Fibroblast of upper back skin (primary cell): ENCODE measurements at regions not wholly inside any gene's neighbourhood (a gene's known extent, or its start where the extent isn't known, plus 50 kb on each side); places are given as distances from the start of the nearest gene placed in this dataset.
"Not testable (repeated sequence)": the region's sequence is repeated elsewhere in the genome, so short reads cannot be mapped to it uniquely, and the experiment has no call there.

ENCODE experiments used
- DNase-seq: peaks from one replicate; pipeline ENCODE4 v3.0.0-alpha.2; 2013

- no peak for DNase-seq
Observed at GRCh38 chr20:29687438-29687837, 1570.0 kb upstream of the DEFB115 start.

- DNase-seq, result peak; percentile 1
Observed at GRCh38 chr20:29689411-29690225, 1567.8 kb upstream of the DEFB115 start.

GRCh38 chr20:29690274-29690673, 1567.2 kb upstream of the DEFB115 start:
- no peak for DNase-seq

GRCh38 chr20:29740601-29740950, 1516.9 kb upstream of the DEFB115 start:
- DNase-seq, result no peak

- no peak for DNase-seq
Observed at GRCh38 chr20:29740951-29741593, 1516.4 kb upstream of the DEFB115 start.

GRCh38 chr20:29741594-29741893, 1515.9 kb upstream of the DEFB115 start:
- no peak for DNase-seq

GRCh38 chr20:29741894-29742698, 1515.4 kb upstream of the DEFB115 start:
- no peak for DNase-seq

GRCh38 chr20:29742699-29743100, 1514.8 kb upstream of the DEFB115 start:
- DNase-seq, result no peak

- DNase-seq, result no peak
Observed at GRCh38 chr20:29743101-29743931, 1514.1 kb upstream of the DEFB115 start.

GRCh38 chr20:29744071-29744470, 1513.4 kb upstream of the DEFB115 start:
- DNase-seq, result no peak

- DNase-seq, result not testable (repeated sequence)
Observed at GRCh38 chr20:29745534-29746245, 1511.8 kb upstream of the DEFB115 start.

- DNase-seq, result no peak
Observed at GRCh38 chr20:29750268-29750899, 1507.1 kb upstream of the DEFB115 start.

GRCh38 chr20:29752644-29753425, 1504.6 kb upstream of the DEFB115 start:
- DNase-seq, result not testable (repeated sequence)

GRCh38 chr20:29753426-29753746, 1504.1 kb upstream of the DEFB115 start:
- not testable (repeated sequence) for DNase-seq

GRCh38 chr20:29753879-29754278, 1503.6 kb upstream of the DEFB115 start:
- not testable (repeated sequence) for DNase-seq

- DNase-seq, result not testable (repeated sequence)
Observed at GRCh38 chr20:29755854-29756498, 1501.5 kb upstream of the DEFB115 start.

- DNase-seq, result no peak
Observed at GRCh38 chr20:29756664-29757063, 1500.8 kb upstream of the DEFB115 start.

GRCh38 chr20:29761621-29762385, 1495.7 kb upstream of the DEFB115 start:
- DNase-seq, result not testable (repeated sequence)

GRCh38 chr20:29762620-29763019, 1494.8 kb upstream of the DEFB115 start:
- DNase-seq, result no peak
